MM.1S (cell line): ENCODE measurements at regions not wholly inside any gene's neighbourhood (a gene's known extent, or its start where the extent isn't known, plus 50 kb on each side); places are given as distances from the start of the nearest gene placed in this dataset.

Experiments used
- CTCF ChIP-seq: fragments of 300-600 bp; sonication (generic); IDR thresholded peaks from 2 replicates; pipeline ENCODE4 v1.5.1; 2016; ENCODE audit warnings: antibody characterized with exemption, low read length, mixed read lengths
- EZH2 ChIP-seq: fragments of 300-600 bp; sonication (generic); optimal IDR thresholded peaks from 2 replicates; pipeline ENCODE3; 2017; ENCODE audit warnings: low read depth, mild to moderate bottlenecking, antibody characterized with exemption, low read length, mixed read lengths

GRCh38 chr5:139739150-139739974 lies 56.2 kb upstream of the PSD2 start:
- TF ChIP-seq EZH2 (no peak), CTCF (no peak)
